Stimulated activated naive CD4-positive, alpha-beta T cell (primary cell): ENCODE measurements at regions not wholly inside any gene's neighbourhood (a gene's known extent, or its start where the extent isn't known, plus 50 kb on each side); places are given as distances from the start of the nearest gene placed in this dataset.
"Not testable (repeated sequence)": the region's sequence is repeated elsewhere in the genome, so short reads cannot be mapped to it uniquely, and the experiment has no call there.

Source experiments
- DNase-seq, 6 experiments: peaks; one replicate each; lab custom pipeline; 2025; lab: John Stamatoyannopoulos, UW

- DNase-seq, result no peak
These were observed 402.4 kb upstream of the PROX1 start for GRCh38 chr1:213585402-213585801.

- no peak for DNase-seq
These were observed 401.7 kb upstream of the PROX1 start for GRCh38 chr1:213585959-213586586.

GRCh38 chr1:213586587-213586972 is 401.2 kb upstream of the PROX1 start:
- DNase-seq, result no peak

DNA sequence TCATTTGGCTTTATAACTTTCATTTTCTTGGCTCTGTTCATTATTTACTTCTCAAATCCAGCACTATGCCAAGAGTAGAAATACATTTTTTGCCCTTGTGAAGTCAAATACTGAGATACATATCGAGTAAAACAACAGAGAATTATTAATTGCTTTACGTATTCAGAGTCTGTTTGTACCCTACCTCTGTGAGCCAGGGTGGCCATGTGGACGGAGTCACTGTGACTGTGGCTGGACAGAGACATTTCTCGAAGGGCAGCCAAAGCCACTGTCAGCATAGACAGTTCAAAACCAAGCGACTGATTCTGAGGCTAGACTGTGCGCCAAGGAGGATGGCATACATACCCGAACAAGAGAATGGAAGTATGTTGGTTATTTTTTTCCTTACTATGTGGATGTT is 391.0 kb upstream of the PROX1 start:
- DNase-seq, result no peak

- no peak for DNase-seq
These were observed 389.5 kb upstream of the PROX1 start for GRCh38 chr1:213598263-213598662.

DNA sequence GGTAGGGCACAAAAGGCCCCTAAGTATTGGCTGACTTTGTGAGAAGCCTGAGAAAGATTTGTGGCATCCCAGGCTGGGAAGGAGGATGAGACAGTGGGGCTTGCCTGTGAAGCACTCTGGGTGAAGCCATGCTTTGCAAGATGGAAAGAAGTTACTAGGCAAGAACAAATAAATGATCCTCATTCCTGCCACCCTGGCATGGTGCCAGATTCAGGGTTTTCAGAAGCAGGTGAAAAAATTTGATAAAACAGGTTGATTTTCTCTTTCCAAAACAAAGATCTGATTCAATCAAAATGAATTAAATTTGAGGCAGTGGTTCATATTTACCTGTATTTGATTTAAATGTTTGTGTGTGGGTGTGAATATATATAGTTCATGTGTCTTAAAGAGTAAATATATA is 386.9 kb upstream of the PROX1 start:
- DNase-seq, result no peak

- not testable (repeated sequence) for DNase-seq
These were observed 386.1 kb upstream of the PROX1 start for GRCh38 chr1:213601705-213602104.

DNA sequence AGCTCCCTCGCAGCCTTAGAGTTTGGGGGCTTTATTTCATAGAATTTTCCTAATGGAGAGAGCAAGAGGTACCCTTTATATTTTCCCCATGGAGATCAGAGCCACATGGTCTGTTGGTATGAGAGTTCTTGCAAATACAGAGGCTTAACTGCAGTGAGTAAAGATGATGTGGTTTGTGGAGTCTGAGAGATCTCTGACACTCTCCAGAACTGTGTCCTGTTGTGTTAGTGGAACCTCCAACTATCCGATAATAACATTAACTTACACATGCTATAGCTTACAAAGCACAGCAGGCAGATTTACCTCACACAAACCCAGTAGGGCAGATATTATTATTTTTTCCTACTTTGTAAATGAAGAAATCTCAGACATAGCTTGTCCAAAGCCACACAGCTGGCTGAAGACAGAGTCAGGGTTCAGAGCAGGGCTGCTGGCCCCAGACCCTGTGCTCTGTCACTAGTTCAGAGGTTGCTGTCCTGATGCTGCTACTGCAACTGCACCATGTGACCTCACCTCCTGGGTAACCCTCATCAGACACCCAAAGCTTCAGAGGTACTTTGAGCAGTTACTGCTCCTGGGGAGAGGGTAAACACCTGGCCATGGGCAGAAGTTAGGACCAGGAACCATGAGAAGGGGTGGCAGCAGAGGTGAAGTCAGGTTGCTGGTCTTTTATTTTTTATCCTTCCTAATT is 384.8 kb upstream of the PROX1 start:
- DNase-seq, result no peak

DNA sequence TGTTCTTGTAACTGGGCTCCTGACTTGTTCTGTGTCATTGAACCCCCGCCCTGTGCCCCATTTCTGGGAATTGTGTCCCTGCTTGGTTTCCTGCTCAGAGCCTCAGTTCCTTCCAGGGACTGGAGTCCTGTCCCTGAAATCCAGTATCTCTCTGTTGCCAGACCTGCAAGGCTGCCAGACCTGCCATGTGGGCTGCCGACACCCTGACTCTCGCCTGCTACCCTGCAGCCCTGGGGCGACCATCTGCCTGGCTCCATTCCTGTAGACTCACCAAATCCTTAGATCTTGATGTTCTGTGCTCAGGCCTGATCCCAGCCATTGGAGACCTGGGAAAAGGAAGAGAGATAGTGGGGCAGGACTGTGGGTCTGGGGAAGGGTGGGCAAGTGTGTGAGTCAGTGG is 383.3 kb upstream of the PROX1 start:
- DNase-seq, result no peak

DNA sequence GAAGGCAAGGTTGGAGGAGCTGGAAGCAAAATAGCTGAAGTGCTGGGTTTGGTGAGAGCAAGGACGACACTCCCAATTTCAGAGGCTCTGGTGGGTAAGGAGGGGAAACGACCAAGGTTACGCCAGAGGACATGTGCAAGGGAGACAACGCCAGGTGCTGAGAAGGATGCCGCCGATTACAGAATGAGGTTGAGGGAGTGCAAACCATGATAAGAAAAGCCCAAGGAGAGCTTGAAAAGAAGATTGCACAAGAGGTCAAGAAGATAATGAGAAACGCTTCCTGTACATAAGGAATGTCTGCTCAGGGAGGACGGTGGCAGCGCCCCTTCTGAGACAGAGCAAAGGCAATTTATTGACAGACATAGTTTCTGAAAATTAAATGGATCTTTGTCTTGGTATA is 382.0 kb upstream of the PROX1 start:
- DNase-seq, result no peak

DNA sequence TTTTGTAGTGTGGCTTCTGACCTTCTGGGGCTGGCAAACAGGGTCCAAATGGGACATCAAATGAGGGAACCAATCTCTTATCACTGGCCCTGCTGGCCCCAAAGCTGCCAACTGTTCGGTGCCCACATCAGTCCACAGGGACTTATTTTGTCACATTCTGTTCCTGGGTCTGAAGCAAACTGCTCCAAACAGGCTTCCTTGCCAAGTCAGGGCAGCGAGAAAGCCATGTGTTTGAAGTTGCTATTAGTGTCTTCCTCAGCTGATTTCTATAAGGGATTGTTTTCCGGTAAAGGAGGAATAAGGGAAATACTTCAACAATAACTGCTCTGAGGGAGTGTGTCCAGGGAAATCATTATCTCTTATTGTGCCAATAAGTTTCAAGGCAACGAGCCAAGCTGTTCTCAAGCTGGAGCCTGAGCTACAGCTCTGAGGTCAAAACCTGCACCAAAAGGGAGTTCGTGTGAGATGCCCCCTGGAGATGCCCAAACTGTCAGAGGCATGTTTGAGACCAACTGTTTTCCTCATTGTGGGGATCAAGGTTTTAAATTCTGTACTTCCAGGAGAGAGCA is 381.4 kb upstream of the PROX1 start:
- no peak for DNase-seq

GRCh38 chr1:213613549-213613948 is 374.2 kb upstream of the PROX1 start:
- no peak for DNase-seq

DNA sequence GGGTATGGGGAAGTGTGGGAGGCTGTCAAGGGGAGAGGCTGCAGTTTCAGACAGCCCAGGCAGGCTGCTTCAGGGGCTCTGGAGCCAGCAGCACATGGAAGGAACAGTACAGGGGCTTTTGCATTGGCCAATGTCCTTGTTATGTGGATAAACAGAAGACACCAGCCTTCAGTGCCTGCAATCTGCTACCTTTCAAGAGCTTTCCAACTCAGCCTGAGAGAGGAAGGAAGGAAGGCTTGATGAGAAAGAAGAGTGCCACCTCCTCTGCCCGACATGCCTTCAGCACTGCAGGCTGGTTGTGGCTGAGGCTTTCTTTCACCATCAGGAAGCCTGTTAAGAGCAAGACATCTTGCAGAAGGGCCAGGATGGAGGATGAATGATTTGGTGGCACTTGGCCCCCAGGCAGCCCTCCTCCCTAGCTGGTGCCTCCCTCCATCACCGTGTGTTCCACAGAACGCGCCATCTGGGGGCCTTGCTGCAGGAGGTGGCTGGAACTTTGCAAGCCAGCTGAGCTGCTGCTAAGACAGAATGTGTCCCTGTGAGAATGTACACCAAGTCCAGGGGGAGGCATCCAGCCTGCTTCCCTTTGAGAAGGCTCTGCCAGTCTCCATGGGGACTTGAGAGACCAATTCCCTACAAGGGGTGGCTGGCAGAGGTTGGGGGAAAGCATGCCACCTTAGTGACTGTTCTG is 372.4 kb upstream of the PROX1 start:
- no peak for DNase-seq

DNA sequence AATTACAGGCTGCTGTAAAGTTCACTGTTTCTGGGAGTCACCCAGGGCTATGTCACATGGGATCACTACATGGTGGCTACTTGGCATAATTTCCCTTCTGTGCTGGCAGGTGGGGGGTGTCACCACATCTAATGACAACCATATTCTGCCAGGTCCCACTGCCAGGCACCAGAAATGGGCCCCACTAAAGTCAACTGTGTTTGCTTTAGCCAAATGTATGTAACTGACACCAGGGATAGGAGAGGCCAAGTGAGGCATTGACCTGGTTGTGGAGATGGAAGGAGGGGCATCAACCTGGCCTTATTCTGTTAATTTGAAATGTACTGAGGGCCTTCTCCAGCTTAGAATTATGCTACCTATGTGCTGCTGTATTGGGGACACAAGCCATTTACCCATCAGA is 370.6 kb upstream of the PROX1 start:
- no peak for DNase-seq

- DNase-seq, result no peak
These were observed 369.7 kb upstream of the PROX1 start for GRCh38 chr1:213618094-213618493.

DNA sequence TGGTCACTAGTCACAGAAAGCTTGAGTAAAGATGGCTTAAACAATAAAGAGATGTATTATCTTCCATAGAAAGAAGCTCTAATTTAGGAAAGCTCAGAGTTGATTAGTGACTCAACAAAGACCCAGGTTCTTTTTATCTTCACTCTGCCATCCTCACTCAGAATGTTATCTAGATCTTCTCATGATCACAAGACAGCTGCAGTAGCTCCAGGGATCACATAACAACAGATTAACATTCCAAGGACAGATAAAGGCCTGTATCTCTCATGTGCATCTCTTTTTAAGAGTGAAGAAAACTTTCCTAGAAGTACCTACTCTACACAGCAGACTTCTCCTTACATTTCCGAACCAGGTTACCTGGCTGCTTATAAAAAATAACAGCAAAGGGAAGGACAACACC is 368.7 kb upstream of the PROX1 start:
- no peak for DNase-seq

DNA sequence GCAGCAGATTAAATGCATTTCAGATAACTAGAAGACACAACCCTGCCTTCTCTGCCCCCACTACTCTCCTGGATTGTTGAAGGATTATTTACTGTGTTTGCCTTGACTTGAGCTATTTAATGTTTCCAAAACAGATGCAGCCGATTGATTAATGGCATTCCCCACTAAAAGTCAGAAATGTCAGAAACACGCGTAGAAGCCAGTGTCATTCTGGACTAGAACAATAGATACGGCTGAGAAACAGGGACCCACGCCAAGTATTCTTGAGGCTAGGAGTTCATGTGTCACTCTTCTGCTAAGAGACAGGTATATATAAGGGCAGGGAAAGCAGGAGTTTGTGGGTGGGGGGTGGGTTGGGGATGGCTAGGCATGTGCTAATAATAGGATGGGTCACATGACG is 366.7 kb upstream of the PROX1 start:
- DNase-seq, result no peak

DNA sequence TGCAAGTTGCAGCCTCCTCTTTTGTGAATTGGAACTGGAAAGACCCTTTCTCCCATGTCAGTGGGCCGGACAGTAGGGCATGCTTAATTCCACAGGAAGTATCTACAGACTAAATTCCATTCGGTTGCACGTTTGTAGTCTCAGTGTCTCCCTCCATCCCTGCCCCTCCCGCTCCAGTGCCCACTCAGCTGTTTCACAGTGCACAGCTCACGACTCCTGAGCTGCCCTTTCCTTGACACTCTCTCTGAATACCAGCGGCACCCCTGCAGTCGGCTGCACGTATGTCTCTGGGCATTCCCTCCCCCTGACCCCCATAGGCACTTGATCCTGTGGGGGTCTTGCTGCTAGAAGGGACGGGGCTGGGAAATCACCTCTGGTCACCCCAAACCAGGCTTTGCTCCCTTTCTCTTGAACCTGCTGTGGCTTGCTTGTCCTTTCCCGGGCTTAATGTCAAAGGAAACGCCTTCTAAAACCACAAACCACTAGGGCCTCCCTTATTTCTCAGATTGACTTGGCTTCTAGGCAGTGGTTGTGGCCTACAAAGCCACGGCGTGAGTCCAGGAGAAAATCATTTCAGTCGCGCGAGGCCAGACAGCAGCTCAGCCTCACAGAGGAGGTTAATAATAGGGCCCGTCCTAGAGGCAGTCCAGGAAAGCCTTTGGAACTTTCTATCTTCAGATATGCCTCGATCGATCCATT is 365.3 kb upstream of the PROX1 start:
- no peak for DNase-seq

- DNase-seq, result no peak
These were observed 364.6 kb upstream of the PROX1 start for GRCh38 chr1:213623064-213623581.

DNA sequence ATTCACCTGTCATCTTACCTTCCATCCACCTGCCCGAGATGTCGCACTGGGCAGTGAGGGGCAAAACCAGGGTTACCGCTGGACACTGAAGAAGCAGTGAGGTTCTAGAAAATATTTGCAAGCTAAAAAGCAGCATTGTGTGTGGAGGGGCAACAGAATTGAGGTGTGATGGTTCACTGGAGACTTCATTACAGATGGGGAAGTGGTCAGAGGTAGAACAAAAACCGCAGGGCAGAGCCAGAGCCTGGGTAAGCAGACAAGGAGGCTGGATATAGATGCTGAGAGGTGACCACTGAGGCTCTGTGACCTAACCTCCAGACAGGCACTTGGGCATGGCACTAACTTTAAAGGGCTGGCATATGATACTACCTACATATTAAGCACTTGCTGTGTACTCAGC is 363.9 kb upstream of the PROX1 start:
- DNase-seq, result no peak

- DNase-seq, result not testable (repeated sequence)
These were observed 351.0 kb upstream of the PROX1 start for GRCh38 chr1:213636778-213637177.

DNA sequence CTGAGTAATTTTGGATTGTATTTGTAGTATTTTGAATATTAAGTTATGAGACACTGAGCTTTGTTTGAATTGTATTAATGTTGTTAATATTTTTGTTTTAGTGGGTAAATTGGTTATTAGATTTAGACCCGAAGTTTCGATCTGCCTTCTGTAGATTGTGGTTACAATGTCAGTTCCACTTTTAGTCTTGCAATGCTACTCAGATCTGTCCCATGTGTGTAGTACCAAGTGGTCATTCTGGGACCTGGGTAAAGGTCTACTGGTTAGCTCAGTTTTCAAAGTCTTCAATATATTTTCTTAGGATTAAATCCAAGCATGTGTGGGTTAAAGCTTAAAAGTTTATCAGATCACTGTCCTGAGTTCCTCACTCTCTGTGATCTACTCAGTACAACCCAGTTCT is 346.5 kb upstream of the PROX1 start:
- DNase-seq, result no peak
